Choroid plexus epithelial cell (primary cell): ENCODE measurements at regions not wholly inside any gene's neighbourhood (a gene's known extent, or its start where the extent isn't known, plus 50 kb on each side); places are given as distances from the start of the nearest gene placed in this dataset.
"Not testable (repeated sequence)": the region's sequence is repeated elsewhere in the genome, so short reads cannot be mapped to it uniquely, and the experiment has no call there.

Experiments used
- DNase-seq: peaks from one replicate; pipeline ENCODE4 v3.0.0-alpha.2; 2010; ENCODE audit warnings: low read depth
- H3K4me3 ChIP-seq: 2 replicates; pipeline ENCODE4 v1.5.1; 2011; ENCODE audit warnings: low read depth, mild to moderate bottlenecking, control low read depth, low read length, moderate library complexity
- CTCF ChIP-seq: conservative IDR thresholded peaks from 2 replicates; pipeline ENCODE4 v1.5.1; 2011; ENCODE audit warnings: low read depth, mild to moderate bottlenecking, control low read depth, inconsistent platforms, low read length, moderate library complexity

- DNase-seq, H3K4me3 ChIP-seq: not testable (repeated sequence)
Observed at GRCh38 chr7:63856466-63856865, 142.2 kb upstream of the ZNF722 start.

DNA sequence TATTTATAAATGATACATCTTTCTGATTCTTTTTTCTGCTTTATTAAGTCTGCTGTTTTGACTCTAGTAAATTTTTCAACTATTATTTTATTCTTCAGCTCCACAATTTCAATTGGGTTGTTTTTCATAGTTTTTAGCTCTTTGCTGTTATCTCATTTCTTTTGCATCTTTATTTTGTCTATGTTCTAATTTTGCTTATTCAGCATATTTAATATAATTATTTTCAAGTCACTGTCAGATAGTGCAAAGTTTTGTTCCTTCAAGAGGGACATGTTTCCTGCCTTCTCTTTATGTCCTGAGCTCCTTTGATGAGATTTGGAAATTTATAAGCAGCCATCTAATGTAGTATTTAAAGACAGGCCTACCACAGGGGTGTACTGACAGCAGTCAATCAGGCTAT is 131.5 kb upstream of the ZNF722 start:
- no peak overlapping the region for H3K4me3 ChIP-seq
- no peak for TF ChIP-seq CTCF
- no peak for DNase-seq

GRCh38 chr7:63874242-63874641 is 124.4 kb upstream of the ZNF722 start:
- DNase-seq, H3K4me3 ChIP-seq: not testable (repeated sequence)

GRCh38 chr7:63876707-63877322 is 121.8 kb upstream of the ZNF722 start:
- no peak for DNase-seq
- no peak overlapping the region for H3K4me3 ChIP-seq
- TF ChIP-seq CTCF: no peak

GRCh38 chr7:63887031-63887430 is 111.6 kb upstream of the ZNF722 start:
- no peak for DNase-seq
- TF ChIP-seq CTCF: no peak
- no peak overlapping the region for H3K4me3 ChIP-seq

DNA sequence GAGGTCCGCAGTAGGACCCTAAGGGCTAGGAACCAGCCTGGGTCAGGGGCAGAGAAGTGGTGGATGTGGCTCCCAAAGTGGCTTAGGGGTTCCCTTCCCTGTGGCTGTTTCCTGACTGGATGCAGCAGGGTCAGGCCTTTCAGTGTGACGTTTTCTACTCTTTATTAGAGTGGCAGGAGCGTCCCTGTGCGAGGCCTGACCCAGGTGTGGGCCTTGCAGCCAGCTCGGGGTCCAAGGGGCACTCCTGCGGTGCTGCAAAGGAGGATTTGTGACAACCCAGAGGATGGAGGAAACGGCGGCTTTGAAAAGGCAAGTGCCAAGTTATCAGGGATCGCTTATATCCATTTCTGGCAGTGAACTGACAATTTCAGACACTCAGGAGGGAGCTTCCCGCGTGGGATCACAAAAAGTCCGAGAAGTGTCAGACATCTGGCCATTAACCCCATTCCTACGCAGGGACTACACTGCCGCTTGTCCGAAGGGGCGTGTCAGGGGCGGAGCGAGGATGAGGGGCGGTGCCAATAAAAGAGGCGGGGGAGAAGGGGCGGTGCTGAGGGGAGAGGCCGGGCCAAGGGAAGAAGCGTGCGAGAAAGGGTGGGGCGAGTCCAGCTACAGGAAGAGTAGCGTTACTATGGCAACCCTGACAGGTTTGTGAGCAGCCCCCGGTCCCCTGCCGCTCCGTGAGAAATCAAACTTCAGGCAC is 98.8 kb upstream of the ZNF722 start:
- TF ChIP-seq CTCF: no peak
- H3K4me3 ChIP-seq: no peak overlapping the region
- DNase-seq: no peak

DNA sequence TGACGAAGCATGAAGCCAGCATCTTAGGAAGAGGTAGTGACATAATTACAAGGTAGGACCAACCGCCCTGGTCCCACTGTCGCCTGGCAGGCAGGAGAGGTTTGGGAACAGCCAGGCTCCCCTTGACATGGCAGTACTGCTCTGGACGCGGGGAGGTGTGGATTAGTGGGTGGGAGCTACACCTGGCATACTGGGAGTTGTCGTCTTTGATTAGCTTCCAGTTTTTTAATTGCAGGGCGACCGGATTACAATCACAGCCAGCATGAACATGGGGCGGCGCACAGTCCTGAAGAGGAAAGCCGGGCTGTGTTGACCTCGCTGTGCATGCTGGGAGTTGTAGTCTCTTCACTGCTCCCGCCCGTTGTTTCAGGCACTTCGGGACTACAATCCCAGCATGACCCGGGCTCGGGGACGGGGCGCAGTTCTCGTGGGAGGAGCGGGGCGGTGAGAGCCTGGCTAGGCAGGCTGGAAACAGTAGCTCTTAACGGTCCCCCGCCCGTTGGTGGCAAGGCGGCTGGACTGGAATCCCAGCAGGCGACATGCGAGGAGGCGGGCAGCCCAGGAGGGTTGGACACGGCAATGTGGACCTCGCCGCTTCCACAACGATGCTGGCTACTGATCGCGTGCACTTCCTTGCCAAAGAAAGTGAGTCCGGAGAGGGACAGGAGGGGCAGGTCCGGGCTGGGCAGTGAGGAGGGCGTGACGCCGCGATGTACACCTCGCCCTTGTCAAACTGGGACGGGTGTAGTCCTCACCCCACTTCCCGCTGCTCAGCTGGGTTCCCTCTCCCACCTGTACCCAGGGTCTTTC is 98.0 kb upstream of the ZNF722 start:
- H3K4me3 ChIP-seq: no peak overlapping the region
- TF ChIP-seq CTCF: no peak
- no peak for DNase-seq

DNA sequence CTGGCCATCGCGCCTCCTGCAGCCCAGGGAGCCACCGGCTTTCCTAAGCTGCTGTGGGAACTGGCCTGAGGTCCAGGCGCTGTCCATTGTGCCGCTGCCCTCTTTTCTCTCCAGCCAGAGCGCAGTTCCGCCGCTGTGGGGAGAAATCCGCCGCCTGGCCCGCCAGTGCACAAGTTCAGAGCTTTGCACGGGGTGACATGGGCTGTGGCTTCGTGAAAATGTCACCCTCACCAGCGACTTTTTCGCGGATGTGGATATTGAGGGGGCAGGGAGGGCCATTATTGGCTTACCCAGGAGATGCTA is 97.5 kb upstream of the ZNF722 start:
- H3K4me3 ChIP-seq, DNase-seq: not testable (repeated sequence)
